Thyroid gland (tissue), 4 donors: ENCODE measurements at regions not wholly inside any gene's neighbourhood (a gene's known extent, or its start where the extent isn't known, plus 50 kb on each side); places are given as distances from the start of the nearest gene placed in this dataset.

Source experiments
- DNase-seq, 2 donors: peaks; one replicate each; pipeline ENCODE4 v3.0.0-alpha.2; 2019
- H3K27ac ChIP-seq, 3 donors: fragments of 200-600 bp; sonication (generic); 1 replicate in 2 of 3; 2 replicates in 1 of 3; pipeline ENCODE4 v1.5.1; 2016 to 2019; ENCODE audit warnings: mild to moderate bottlenecking in 1 of 3, moderate library complexity in 1 of 3
- H3K27me3 ChIP-seq: fragments of 200-600 bp; sonication (generic); one replicate; pipeline ENCODE4 v1.5.1; 2019
- H3K36me3 ChIP-seq, 2 donors: fragments of 200-600 bp; sonication (generic); one replicate each; pipeline ENCODE4 v1.5.1; 2016 to 2019
- H3K4me1 ChIP-seq, 2 donors: fragments of 200-600 bp; sonication (generic); one replicate each; pipeline ENCODE4 v1.5.1; 2017 to 2019
- H3K4me3 ChIP-seq, 3 donors: fragments of 200-600 bp; sonication (generic); replicated peaks in 1 of 3; 1 replicate in 2 of 3; 2 replicates in 1 of 3; pipeline ENCODE4 v1.5.1; 2016; ENCODE audit warnings: mild to moderate bottlenecking in 1 of 3
- H3K9me3 ChIP-seq: fragments of 200-600 bp; sonication (generic); one replicate; pipeline ENCODE4 v1.5.1; 2017
- CTCF ChIP-seq, 6 experiments: fragments of 200-600 bp in 3 of 6; fragments of 450-650 bp in 3 of 6; sonication (generic) in 3 of 6; IDR thresholded peaks; one replicate each; pipeline ENCODE4 v1.5.1; 2016 to 2019; ENCODE audit warnings: antibody characterized with exemption in 6 of 6, mild to moderate bottlenecking in 2 of 6, inconsistent platforms in 1 of 6, moderate library complexity in 1 of 6
- POLR2A ChIP-seq, 2 donors: fragments of 450-650 bp; IDR thresholded peaks; one replicate each; pipeline ENCODE4 v1.6.1; 2017; ENCODE audit warnings: antibody characterized with exemption in 2 of 2, mild to moderate bottlenecking in 2 of 2, moderate library complexity in 1 of 2
- WGBS, 2 donors: methylation state at CpG; one replicate each; pipeline ENCODE4 v1.1.5; 2017; 5-methylcytosine and 5-hydroxymethylcytosine counted together
- intact Hi-C: fragments of 100-400 bp; cut with DNase I; formaldehyde crosslinking; loops from one replicate; pipeline ENCODE4 v1.15.1; 2023

GRCh38 chr4:66071911-66072310 lies 401.6 kb upstream of the EPHA5 start:
- no peak for DNase-seq
- 67 to 74% methylated on average over 2 of the region's 2 CpGs for WGBS, 2 donors
- Histone ChIP-seq H3K27me3 (no peaks in the 10 kb centered on the region), H3K36me3 (no peaks in the 10 kb centered on the region), H3K9me3 (no peaks in the 10 kb centered on the region), H3K4me3 (no peak overlapping the region), H3K27ac (no peak overlapping the region), H3K4me1 (no peaks in the 10 kb centered on the region)
- no peak for TF ChIP-seq POLR2A (IDR thresholded peaks at IDR 0.05)
- TF ChIP-seq CTCF (IDR thresholded peaks at IDR 0.05) = no peak
- intact Hi-C loops = no loop called here

- TF ChIP-seq POLR2A (IDR thresholded peaks at IDR 0.05) = no peak
- no peak for TF ChIP-seq CTCF (IDR thresholded peaks at IDR 0.05)
- H3K4me3 ChIP-seq = no peak overlapping the region
These were observed 392.6 kb upstream of the EPHA5 start for GRCh38 chr4:66062921-66063320.

GRCh38 chr4:66062044-66062443 lies 391.8 kb upstream of the EPHA5 start:
- Histone ChIP-seq H3K4me1 (no peaks in the 10 kb centered on the region), H3K27ac (no peak overlapping the region), H3K4me3 (no peak overlapping the region), H3K9me3 (no peaks in the 10 kb centered on the region), H3K27me3 (no peaks in the 10 kb centered on the region), H3K36me3 (no peaks in the 10 kb centered on the region)
- no peak for DNase-seq
- 75 to 78% methylated on average over 2 of the region's 2 CpGs for WGBS, 2 donors
- no peak for TF ChIP-seq CTCF (IDR thresholded peaks at IDR 0.05)
- no peak for TF ChIP-seq POLR2A (IDR thresholded peaks at IDR 0.05)
- intact Hi-C loops = no loop called here

More at GRCh38 chr4:66062921-66063320, 392.6 kb upstream of the EPHA5 start:
- no peaks in the 10 kb centered on the region for H3K36me3 ChIP-seq
- H3K27ac ChIP-seq = no peak overlapping the region
- H3K27me3 ChIP-seq = no peaks in the 10 kb centered on the region
- no peaks in the 10 kb centered on the region for H3K4me1 ChIP-seq
- intact Hi-C loops = no loop called here
- DNase-seq = no peak
- no peaks in the 10 kb centered on the region for H3K9me3 ChIP-seq

GRCh38 chr4:66059556-66059955 lies 389.3 kb upstream of the EPHA5 start:
- H3K4me3 ChIP-seq = no peak overlapping the region
- WGBS, 2 donors = 64 to 65% methylated on average over 2 of the region's 2 CpGs
- DNase-seq = no peak

GRCh38 chr4:66059136-66059535 lies 388.8 kb upstream of the EPHA5 start:
- 60 to 68% methylated on average over 1 of the region's 1 CpG for WGBS, 2 donors
- no peak for DNase-seq

More at GRCh38 chr4:66059556-66059955, 389.3 kb upstream of the EPHA5 start:
- Histone ChIP-seq H3K36me3 (no peaks in the 10 kb centered on the region), H3K27ac (no peak overlapping the region), H3K27me3 (no peaks in the 10 kb centered on the region), H3K9me3 (no peaks in the 10 kb centered on the region), H3K4me1 (no peaks in the 10 kb centered on the region)
- intact Hi-C loops = no loop called here
- TF ChIP-seq POLR2A (IDR thresholded peaks at IDR 0.05) = no peak
- TF ChIP-seq CTCF (IDR thresholded peaks at IDR 0.05) = no peak

More at GRCh38 chr4:66059136-66059535, 388.8 kb upstream of the EPHA5 start:
- intact Hi-C loops = no loop called here
- Histone ChIP-seq H3K4me3 (no peak overlapping the region), H3K4me1 (no peaks in the 10 kb centered on the region), H3K9me3 (no peaks in the 10 kb centered on the region), H3K27ac (no peak overlapping the region), H3K27me3 (no peaks in the 10 kb centered on the region), H3K36me3 (no peaks in the 10 kb centered on the region)
- TF ChIP-seq CTCF (IDR thresholded peaks at IDR 0.05) (no peak), POLR2A (IDR thresholded peaks at IDR 0.05) (no peak)
